IgD-negative memory B cell (primary cell): ENCODE measurements at regions not wholly inside any gene's neighbourhood (a gene's known extent, or its start where the extent isn't known, plus 50 kb on each side); places are given as distances from the start of the nearest gene placed in this dataset.
"Not testable (repeated sequence)": the region's sequence is repeated elsewhere in the genome, so short reads cannot be mapped to it uniquely, and the experiment has no call there.

Experiments
- H3K27ac Mint-ChIP-seq, 3 donors: one replicate each; pipeline ENCODE4 v1.8.0; 2020 to 2022; ENCODE audit warnings: mild to moderate bottlenecking in 3 of 3, mixed read lengths in 3 of 3, moderate library complexity in 1 of 3
- H3K27me3 Mint-ChIP-seq: one replicate; pipeline ENCODE4 v1.8.0; 2021; ENCODE audit warnings: mixed read lengths
- H3K36me3 Mint-ChIP-seq: one replicate; pipeline ENCODE4 v1.8.0; 2020; ENCODE audit warnings: mild to moderate bottlenecking, mixed read lengths
- H3K4me1 Mint-ChIP-seq, 3 donors: one replicate each; pipeline ENCODE4 v1.8.0; 2020 to 2022; ENCODE audit warnings: mixed read lengths in 3 of 3, mild to moderate bottlenecking in 1 of 3
- H3K4me3 Mint-ChIP-seq, 4 donors: one replicate each; pipeline ENCODE4 v1.8.0; 2020 to 2022; ENCODE audit warnings: mild to moderate bottlenecking in 4 of 4, mixed read lengths in 4 of 4, moderate library complexity in 3 of 4
- H3K9me3 Mint-ChIP-seq, 3 donors: one replicate each; pipeline ENCODE4 v1.8.0; 2020 to 2021; ENCODE audit warnings: mixed read lengths in 3 of 3, mild to moderate bottlenecking in 1 of 3

DNA sequence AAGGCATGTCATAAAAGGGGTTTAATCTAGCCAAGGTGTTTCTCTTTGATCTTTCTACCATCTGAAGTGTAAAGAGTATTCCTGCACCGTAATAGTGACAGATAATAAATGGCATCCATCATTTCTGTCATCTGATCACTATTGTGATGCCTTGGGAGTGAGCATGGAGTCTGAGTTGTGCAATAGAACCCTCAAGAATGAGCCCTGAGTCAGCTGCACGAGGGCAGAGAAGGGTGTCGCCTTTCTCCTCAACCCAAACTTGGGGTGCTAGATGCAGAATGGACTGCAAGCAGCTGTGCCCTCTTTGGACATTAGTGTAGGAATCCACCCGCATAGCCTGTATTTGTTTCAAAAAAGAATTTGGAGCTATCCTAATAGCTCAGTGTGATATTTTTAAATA is 115.2 kb downstream of the ZNF37A start:
- H3K27ac Mint-ChIP-seq: no peak overlapping the region
- no peaks in the 10 kb centered on the region for H3K27me3 Mint-ChIP-seq
- peaks cover 0 to 7% (median 5%) of the 10 kb centered on the region in 3 donors for H3K9me3 Mint-ChIP-seq
- H3K4me1 Mint-ChIP-seq: no peaks in the 10 kb centered on the region
- no peak overlapping the region for H3K4me3 Mint-ChIP-seq
- H3K36me3 Mint-ChIP-seq: no peaks in the 10 kb centered on the region

DNA sequence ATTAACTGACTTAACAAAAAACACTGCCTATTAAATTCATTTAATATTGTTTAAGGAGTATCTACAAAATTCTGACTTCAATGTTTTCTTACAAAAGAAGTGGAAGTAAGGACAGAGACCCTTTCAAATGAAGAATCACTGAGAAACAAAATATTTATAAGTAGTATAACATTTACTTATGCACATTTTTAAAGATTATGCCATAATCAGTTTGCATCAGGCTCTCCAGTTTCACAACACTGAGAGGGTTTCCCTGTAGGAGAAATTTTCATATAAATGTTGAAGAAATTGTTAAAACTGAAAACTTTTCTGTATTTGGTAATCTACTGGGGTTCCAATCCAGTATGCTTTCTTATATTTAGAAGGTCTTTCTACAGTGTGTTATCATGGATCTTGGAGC is 115.6 kb downstream of the ZNF37A start:
- H3K36me3 Mint-ChIP-seq, H3K27ac Mint-ChIP-seq, H3K27me3 Mint-ChIP-seq, H3K4me1 Mint-ChIP-seq, H3K9me3 Mint-ChIP-seq, H3K4me3 Mint-ChIP-seq: not testable (repeated sequence)

DNA sequence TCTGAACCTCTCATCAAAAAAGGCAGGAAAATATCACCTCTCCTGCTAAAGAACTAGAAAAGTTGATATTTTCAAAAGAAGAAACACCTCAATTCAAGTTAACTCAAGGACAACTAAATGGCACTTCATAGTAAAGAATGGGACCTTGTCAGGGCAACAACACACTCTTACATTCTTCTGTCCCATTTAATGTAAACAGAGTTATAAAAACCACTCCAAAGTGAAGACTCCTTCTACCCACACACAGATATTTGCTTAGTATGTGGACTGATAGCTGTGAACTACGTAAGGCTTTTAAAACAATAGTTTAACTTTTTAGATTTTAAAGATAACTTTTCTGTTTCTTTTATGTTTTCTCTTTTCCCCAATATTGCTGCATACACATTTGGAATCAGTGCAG is 118.3 kb downstream of the ZNF37A start:
- Mint-ChIP-seq H3K27me3 (no peaks in the 10 kb centered on the region), H3K36me3 (no peaks in the 10 kb centered on the region), H3K9me3 (peaks cover 0 to 3% (median 0%) of the 10 kb centered on the region in 3 donors), H3K4me1 (no peaks in the 10 kb centered on the region), H3K27ac (no peak overlapping the region), H3K4me3 (no peak overlapping the region)

DNA sequence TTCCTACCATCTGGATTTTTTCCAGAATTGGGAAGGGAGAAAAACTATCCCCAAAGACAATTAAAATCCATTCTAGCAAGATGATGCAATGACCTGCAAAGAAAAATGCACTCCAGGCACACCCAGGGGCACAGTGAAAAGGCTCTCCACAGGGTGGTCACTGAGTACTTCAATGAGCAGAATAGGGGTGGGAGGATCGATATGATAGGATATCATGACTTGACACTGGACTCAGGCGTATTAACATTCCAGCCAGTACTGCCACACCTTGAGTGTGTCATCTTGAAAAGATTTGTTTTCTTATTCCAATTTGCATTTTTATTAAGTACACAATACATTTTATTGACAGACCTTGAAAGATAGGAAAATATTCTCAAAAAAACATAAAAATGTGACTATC is 132.2 kb downstream of the ZNF37A start:
- Mint-ChIP-seq H3K27me3 (no peaks in the 10 kb centered on the region), H3K9me3 (peaks cover 9 to 15% (median 10%) of the 10 kb centered on the region in 3 donors), H3K36me3 (no peaks in the 10 kb centered on the region), H3K27ac (no peak overlapping the region), H3K4me1 (no peaks in the 10 kb centered on the region), H3K4me3 (no peak overlapping the region)

DNA sequence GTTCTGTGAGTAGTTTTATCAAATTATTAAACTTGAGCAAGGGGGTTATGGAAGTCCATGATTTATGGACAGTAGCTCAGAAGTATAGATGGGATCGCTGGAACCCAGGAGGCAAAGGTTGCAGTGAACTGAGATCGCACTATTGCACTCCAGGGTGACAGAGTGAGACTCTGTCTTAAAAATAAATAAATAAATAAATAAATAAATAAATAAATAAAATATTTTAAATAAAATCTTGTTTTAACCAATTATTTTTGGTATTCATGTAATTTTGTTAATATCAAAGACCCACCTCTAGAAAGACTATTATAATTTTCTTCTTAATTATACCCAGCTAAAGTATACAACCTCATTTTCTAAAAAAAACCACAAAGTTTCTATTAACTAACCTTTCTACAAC is 134.3 kb downstream of the ZNF37A start:
- Mint-ChIP-seq H3K4me1 (no peaks in the 10 kb centered on the region), H3K36me3 (peaks cover 1% of the 10 kb centered on the region), H3K9me3 (peaks cover 7 to 11% (median 10%) of the 10 kb centered on the region in 3 donors), H3K4me3 (no peak overlapping the region), H3K27me3 (no peaks in the 10 kb centered on the region), H3K27ac (no peak overlapping the region)

DNA sequence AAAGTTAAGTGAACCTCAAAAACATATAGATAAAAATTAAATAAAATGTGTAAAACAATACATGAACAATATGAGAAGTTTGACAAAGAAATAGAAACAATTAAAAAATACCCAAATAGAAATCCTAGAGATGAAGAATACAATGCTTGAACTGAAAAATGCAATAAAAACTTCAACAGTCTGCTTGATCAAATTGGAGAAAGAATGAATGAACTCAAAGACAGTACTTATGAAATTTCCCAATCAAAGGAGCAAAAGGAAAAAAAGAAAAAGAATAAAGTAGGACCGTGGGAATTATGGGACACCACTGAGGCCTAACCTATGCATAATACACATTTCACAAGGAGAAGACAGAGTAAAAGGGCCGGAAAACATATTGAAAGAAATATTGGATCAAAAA is 144.3 kb downstream of the ZNF37A start:
- H3K27ac Mint-ChIP-seq, H3K27me3 Mint-ChIP-seq, H3K9me3 Mint-ChIP-seq, H3K4me1 Mint-ChIP-seq, H3K36me3 Mint-ChIP-seq: not testable (repeated sequence)
- peak overlapping the region in 1 of 4 donors; percentile 12 for H3K4me3 Mint-ChIP-seq

DNA sequence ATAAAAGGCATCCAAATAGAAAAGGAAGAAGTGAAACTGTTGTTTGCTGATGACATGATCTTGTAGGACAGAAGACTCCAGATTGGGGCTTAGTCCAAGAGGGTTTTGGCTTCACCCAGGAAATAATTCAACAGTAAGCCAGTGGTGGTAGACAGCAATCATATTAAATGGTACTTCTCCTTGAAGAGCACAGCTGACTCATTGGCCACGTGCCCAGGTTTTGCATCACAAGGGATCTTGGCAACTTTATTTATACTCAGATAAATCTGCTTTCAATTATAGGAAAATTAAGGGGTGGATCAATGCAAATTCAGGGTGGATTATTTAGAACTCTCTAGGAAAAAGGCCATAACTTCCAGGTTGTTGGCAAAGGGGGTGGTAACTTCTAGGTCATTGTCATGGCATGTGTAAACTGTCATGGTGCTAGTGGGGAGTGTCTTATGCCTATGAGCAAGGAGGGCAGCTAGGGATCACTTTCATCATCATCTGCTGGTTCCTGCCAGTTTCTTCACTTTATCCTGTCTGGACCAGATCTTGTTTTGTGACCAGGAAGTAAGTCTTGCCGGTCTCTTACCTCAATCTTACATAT is 148.0 kb downstream of the ZNF37A start:
- H3K27me3 Mint-ChIP-seq, H3K4me3 Mint-ChIP-seq, H3K27ac Mint-ChIP-seq, H3K36me3 Mint-ChIP-seq, H3K4me1 Mint-ChIP-seq: not testable (repeated sequence)
- H3K9me3 Mint-ChIP-seq: peaks cover 3 to 11% (median 7%) of the 10 kb centered on the region in 3 donors

DNA sequence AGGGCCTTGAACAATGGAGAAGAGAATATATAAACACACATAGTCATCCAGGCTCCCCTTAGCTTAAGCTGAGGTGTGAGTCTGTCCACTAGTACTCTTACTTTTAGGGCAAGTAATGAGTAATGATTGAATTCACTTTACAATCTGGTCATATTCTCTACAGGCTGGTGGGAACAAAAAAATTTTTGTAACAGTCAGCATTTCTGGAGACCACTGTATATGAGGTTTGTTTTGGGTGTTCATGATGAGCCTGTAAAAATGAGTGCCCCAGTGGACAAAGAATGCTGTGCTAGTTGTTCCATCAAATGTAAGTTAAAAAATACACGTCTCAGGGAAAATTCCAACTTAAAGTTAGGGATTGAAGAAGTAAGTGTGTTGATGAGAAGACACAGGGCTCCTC is 154.0 kb downstream of the ZNF37A start:
- not testable (repeated sequence) for H3K27ac Mint-ChIP-seq, H3K4me1 Mint-ChIP-seq, H3K9me3 Mint-ChIP-seq, H3K27me3 Mint-ChIP-seq, H3K4me3 Mint-ChIP-seq, H3K36me3 Mint-ChIP-seq

DNA sequence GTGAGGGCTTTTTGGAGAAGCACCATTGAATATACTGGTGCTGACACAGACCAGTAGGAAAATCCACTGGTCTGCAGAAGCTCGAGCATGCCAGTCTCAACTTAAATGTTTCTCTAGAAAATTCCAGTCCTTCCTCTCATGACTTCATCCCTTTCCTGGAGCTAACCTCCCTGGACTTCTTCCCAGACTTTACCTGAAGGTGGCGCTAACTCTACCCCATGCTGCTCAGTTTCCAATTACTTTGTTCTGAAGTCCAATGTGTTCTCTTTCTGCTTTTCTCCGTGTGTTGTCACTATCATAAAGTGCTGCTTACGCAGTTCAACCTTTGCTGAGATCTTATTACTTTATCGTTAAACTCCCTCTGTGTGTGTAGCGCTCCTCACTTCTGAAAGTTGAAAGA is 158.4 kb downstream of the ZNF37A start:
- not testable (repeated sequence) for H3K36me3 Mint-ChIP-seq, H3K27ac Mint-ChIP-seq, H3K9me3 Mint-ChIP-seq, H3K4me3 Mint-ChIP-seq, H3K4me1 Mint-ChIP-seq, H3K27me3 Mint-ChIP-seq

DNA sequence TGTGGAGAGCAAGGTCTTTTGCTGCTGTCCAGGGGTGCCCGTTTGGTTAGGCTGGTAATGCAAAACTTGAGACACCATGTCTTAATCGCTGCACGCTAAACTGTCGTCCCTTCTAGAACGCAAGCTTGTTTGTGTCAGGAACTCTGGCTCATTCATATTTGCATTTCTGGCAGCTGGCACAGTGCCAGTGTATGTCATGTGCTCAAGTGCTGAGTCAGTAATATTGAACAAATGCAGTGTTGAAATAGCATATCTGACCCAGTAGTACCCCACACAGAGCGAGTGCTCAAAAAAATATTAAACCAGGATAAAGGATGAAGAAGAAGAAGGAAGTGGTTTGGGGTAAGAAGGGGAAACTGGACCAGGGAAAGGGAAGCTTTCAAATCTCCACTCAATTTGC is 173.4 kb downstream of the ZNF37A start:
- H3K27ac Mint-ChIP-seq, H3K27me3 Mint-ChIP-seq, H3K4me3 Mint-ChIP-seq, H3K36me3 Mint-ChIP-seq, H3K4me1 Mint-ChIP-seq: not testable (repeated sequence)
- H3K9me3 Mint-ChIP-seq: peaks cover 0 to 10% (median 4%) of the 10 kb centered on the region in 3 donors

DNA sequence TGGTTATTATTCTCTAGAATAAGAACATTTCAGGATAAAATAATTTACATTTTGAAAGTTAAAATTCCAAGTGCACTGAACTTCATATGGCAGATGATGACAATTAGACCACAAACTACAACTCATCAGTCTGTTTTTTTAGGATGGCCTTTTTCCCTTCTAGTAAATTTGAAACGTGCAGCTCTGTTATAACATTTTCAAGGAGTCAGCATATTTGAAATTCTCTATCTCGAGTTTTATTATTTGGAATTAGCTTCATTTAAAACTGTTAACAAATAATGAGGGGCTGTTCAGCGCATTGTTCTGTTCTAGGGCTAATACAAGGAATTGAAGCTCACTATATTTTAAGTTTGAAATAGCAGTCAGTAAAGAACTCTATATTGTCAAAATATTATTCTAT is 176.9 kb downstream of the ZNF37A start:
- H3K9me3 Mint-ChIP-seq: not testable (repeated sequence)

DNA sequence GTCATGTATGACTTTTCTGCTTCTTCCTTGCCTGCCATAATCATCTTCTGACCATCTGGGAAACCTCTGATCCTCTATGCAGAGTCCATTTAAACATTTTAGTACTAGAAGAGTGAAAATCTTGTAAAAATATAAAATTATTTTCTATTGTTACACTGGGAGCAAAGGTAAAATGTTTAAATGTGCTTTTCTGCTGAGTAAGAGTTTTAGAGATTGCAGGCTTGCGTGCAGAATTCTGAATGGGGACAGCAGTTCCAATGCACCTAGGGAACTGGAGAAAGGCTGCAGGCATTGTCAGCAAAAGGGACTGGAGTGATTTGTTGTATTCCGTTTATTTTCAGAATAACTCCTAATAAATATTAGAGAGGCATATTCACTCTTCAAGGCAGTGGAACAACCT is 180.7 kb downstream of the ZNF37A start:
- not testable (repeated sequence) for H3K4me1 Mint-ChIP-seq, H3K27me3 Mint-ChIP-seq, H3K36me3 Mint-ChIP-seq, H3K9me3 Mint-ChIP-seq, H3K4me3 Mint-ChIP-seq, H3K27ac Mint-ChIP-seq

More for the DNA sequence above, 176.9 kb downstream of the ZNF37A start:
- not testable (repeated sequence) for H3K27ac Mint-ChIP-seq, H3K27me3 Mint-ChIP-seq, H3K4me1 Mint-ChIP-seq, H3K36me3 Mint-ChIP-seq, H3K4me3 Mint-ChIP-seq

DNA sequence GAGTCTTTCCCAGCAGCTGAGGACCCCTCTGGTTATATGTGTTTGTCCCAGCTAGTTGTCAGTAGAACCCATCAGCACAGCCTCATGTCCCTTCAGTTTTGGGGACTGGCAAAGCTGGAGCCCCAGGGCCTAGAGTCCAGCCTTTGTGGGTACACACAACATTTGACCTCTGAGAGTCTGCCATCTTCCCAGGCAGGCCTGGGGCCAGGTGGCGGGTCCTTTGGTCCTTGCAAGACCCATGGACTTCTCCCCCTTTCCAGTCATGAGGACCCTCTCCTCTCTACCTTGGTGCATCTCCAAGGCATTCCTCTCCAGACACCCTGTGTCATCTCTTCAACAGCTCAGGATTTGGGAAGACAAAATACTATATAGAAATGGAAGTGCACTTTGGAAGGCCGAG is 198.4 kb downstream of the ZNF37A start:
- not testable (repeated sequence) for H3K9me3 Mint-ChIP-seq, H3K4me1 Mint-ChIP-seq, H3K27me3 Mint-ChIP-seq, H3K27ac Mint-ChIP-seq, H3K36me3 Mint-ChIP-seq
- H3K4me3 Mint-ChIP-seq: peak overlapping the region in 1 of 4 donors; percentile 25

DNA sequence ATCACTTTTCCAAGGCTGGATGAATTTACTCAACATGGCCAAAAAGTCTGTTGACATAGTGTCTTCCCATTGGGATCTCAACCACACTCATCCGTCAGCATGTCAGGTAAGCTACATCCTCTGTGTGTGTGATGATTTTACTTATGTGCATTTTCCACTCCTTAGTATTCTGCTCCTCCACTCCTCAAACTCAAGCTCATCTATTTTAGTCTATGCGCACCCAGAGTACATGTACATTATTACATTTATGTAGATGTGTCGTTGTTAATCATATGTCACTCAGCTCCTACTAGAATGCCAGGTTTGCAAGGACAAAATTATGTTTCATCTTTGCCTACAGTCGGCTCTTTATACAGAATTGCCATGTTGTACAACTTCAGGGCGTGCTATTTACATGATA is 216.0 kb downstream of the ZNF37A start:
- not testable (repeated sequence) for H3K4me3 Mint-ChIP-seq, H3K4me1 Mint-ChIP-seq, H3K36me3 Mint-ChIP-seq, H3K27me3 Mint-ChIP-seq, H3K27ac Mint-ChIP-seq, H3K9me3 Mint-ChIP-seq

DNA sequence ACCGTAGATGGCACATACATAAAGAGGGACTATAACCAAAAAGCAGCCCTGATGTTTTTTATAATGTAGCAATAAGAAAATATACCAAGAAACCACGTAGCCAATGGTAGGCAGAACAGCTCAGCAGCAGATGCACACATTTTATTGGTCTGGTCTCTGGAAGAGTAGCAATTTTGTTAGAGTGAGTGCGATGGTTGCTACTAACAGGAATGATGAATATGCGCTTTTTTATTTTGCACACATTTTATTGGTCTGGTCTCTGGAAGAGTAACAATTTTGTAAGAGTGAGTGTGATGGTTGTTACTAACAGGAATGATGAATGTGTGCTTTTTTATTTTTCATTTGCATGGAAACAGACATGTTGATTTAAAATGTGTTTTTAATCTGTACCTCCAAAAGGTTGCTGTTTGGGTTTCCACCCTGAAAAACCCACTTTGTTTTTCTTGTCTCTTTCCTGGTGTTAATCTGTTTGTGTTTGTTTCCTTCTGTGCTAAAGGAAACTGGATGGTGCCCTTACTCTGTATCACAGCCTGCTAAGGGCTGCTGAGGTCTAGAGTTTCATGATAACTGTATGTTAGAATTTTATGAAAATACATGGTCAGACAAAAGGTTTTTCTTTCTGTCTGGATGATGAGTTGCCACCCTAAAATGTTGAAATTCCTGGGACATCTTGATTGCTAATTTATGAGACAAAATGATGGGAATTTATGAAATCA is 221.1 kb downstream of the ZNF37A start:
- not testable (repeated sequence) for H3K27ac Mint-ChIP-seq, H3K9me3 Mint-ChIP-seq, H3K36me3 Mint-ChIP-seq, H3K4me1 Mint-ChIP-seq, H3K27me3 Mint-ChIP-seq, H3K4me3 Mint-ChIP-seq

DNA sequence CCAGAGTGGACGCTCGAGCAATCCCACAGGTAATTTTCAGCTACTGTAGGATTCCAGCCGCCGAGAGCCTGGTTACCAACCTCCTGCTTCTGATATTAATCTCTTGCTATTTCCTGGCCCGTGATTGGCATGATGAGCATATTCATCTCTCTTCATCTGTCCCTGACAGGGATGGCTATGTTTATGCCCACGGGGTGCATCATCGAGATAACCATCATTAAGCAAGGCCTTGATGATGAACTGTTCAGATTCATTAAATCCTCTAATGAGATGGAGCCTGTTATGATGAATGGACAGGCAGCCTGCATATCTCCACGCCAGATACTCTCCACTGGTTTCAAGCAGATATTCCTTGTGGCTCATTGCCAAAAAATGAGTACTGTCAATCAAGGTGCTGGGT is 227.3 kb downstream of the ZNF37A start:
- H3K36me3 Mint-ChIP-seq, H3K9me3 Mint-ChIP-seq, H3K27me3 Mint-ChIP-seq, H3K4me1 Mint-ChIP-seq, H3K27ac Mint-ChIP-seq, H3K4me3 Mint-ChIP-seq: not testable (repeated sequence)

DNA sequence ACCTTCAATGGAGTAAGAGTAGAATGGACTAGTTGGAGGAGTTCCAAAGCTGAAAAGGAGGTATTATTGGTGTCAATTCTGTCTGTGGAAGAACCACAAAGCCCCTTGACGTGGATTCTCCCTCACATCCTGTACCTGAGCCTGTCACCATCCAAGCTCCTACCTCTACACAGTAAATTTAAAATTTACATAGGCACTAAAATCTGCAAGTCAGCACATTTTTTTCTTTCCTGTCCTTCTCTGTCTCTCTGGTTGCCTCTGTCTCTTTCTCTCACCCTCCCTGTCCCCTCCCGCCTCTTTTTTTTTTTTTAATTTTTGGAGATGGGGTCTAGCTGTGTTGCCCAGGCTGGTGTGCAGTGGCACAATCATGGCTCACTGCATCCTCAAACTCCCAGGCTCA is 236.2 kb downstream of the ZNF37A start:
- H3K4me3 Mint-ChIP-seq, H3K9me3 Mint-ChIP-seq, H3K4me1 Mint-ChIP-seq, H3K36me3 Mint-ChIP-seq, H3K27me3 Mint-ChIP-seq, H3K27ac Mint-ChIP-seq: not testable (repeated sequence)
